K562 (cell line): ENCODE measurements at regions not wholly inside any gene's neighbourhood (a gene's known extent, or its start where the extent isn't known, plus 50 kb on each side); places are given as distances from the start of the nearest gene placed in this dataset.

Source experiments
- HDAC2 ChIP-seq: fragments of 450-650 bp; IDR thresholded peaks from 2 replicates; pipeline ENCODE4 v1.6.1; 2016; ENCODE audit warnings: mild to moderate bottlenecking
- HNRNPK ChIP-seq: fragments of 200-400 bp; formaldehyde crosslinking; IDR thresholded peaks from one replicate; pipeline ENCODE4 v1.6.1; 2018; ENCODE audit warnings: mild to moderate bottlenecking, low read depth, low read length; ENCODE audit not compliant: poor library complexity, severe bottlenecking
- HNRNPL ChIP-seq: fragments of 200-400 bp; formaldehyde crosslinking; IDR thresholded peaks from 2 replicates; pipeline ENCODE4 v1.6.1; 2017; ENCODE audit warnings: low read depth, mild to moderate bottlenecking, low read length
- MTA3 ChIP-seq: fragments of 450-650 bp; formaldehyde crosslinking; IDR thresholded peaks from 2 replicates; pipeline ENCODE4 v1.6.1; 2017; ENCODE audit warnings: mild to moderate bottlenecking, borderline replicate concordance
- NUFIP1 ChIP-seq: fragments of 450-650 bp; IDR thresholded peaks from 2 replicates; pipeline ENCODE4 v1.6.1; 2018; ENCODE audit not compliant: partially characterized antibody
- RFX5 ChIP-seq: IDR thresholded peaks from 2 replicates; pipeline ENCODE4 v1.6.1; 2011; ENCODE audit warnings: low read depth, mild to moderate bottlenecking, improper control_type of control experiment, low read length
- ZNF23 ChIP-seq: fragments of 250-450 bp; sonication (Bioruptor Pico); IDR thresholded peaks from 2 replicates; pipeline ENCODE4 v1.4.0; 2020; ENCODE audit warnings: mild to moderate bottlenecking
- ZNF75A ChIP-seq: fragments of 450-650 bp; formaldehyde crosslinking; IDR thresholded peaks from 2 replicates; pipeline ENCODE4 v1.4.0; 2020; ENCODE audit warnings: mild to moderate bottlenecking
- ZSCAN29 ChIP-seq: fragments of 450-650 bp; IDR thresholded peaks from 2 replicates; pipeline ENCODE4 v1.6.1; 2017
- TF ChIP-seq, protein P1 (sequence below): fragments of 250-450 bp; sonication (Bioruptor Pico); IDR thresholded peaks from 2 replicates; pipeline ENCODE4 v1.5.1; 2021; ENCODE audit warnings: mild to moderate bottlenecking
- TF ChIP-seq, protein P2 (sequence below), 2 experiments: fragments of 250-450 bp in 1 of 2; fragments of 450-650 bp in 1 of 2; sonication (Bioruptor Pico) in 1 of 2; IDR thresholded peaks; 2 replicates each; pipeline versions ENCODE4 v1.6.1 to v1.8.0; 2016 to 2021; ENCODE audit warnings: mild to moderate bottlenecking in 2 of 2, moderate library complexity in 2 of 2, missing compliant biosample characterization in 1 of 2, missing genetic modification characterization in 1 of 2
- TF ChIP-seq, protein P3 (sequence below): sonication (generic); formaldehyde crosslinking; IDR thresholded peaks from 2 replicates; pipeline ENCODE4 v1.8.0; 2022; ENCODE audit warnings: mild to moderate bottlenecking, missing genetic modification reagents, borderline replicate concordance
- TF ChIP-seq, protein P4 (sequence below): sonication (generic); formaldehyde crosslinking; IDR thresholded peaks from 2 replicates; pipeline ENCODE4 v1.8.1; 2023; ENCODE audit warnings: mild to moderate bottlenecking, missing genetic modification reagents
- TF ChIP-seq, protein P5 (sequence below): fragments of 250-450 bp; sonication (Bioruptor Pico); IDR thresholded peaks from 2 replicates; pipeline ENCODE4 v1.8.0; 2022; ENCODE audit warnings: moderate library complexity, mild to moderate bottlenecking, inconsistent platforms

DNA sequence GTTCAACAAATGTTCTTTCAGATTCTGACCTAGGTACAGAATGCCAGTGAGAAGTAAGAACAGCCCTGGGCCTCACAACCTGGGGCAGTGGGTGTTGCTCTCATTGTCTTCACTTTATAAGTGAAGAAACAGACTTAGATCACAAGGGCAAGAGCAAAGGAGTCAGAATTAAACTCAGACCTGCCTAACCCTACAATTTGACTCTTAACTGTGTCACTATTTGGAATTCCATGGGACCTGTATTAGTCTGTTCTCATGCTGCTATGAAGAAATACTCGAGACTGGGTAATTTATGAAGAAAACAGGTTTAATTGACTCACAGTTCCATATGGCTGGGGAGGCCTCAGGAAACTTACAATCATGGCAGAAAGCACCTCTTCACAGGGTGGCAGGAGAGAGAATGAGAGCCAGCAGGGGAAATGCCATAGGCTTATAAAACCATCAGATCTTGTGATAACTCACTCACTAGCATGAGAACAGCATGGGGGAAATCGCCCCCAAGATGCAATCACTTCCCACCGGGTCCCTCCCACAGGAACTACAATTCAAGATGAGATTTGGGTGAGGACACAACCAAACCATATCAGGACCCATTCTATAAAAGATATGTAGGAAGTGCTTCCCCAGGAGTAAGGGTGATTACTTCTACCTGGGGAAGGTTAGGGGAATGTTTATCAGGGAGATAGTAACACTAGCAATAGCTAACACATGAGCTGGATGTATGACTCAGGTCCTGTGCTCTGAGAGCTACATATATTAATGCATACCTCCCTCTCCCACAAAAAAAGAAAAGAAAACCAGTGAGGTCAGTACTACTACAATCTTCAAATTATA lies 270.1 kb downstream of the SOX9 start (continued):
- TF ChIP-seq, protein P1, sequence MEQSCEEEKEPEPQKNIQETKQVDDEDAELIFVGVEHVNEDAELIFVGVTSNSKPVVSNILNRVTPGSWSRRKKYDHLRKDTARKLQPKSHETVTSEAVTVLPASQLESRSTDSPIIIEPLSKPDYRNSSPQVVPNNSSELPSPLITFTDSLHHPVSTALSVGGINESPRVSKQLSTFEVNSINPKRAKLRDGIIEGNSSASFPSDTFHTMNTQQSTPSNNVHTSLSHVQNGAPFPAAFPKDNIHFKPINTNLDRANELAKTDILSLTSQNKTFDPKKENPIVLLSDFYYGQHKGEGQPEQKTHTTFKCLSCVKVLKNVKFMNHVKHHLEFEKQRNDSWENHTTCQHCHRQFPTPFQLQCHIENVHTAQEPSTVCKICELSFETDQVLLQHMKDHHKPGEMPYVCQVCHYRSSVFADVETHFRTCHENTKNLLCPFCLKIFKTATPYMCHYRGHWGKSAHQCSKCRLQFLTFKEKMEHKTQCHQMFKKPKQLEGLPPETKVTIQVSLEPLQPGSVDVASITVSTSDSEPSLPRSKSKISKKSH (CRISPR knock-in tag) = no peak
- TF ChIP-seq HDAC2 = no peak
- TF ChIP-seq, protein P2, sequence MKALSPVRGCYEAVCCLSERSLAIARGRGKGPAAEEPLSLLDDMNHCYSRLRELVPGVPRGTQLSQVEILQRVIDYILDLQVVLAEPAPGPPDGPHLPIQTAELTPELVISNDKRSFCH (CRISPR knock-in tag; IDR thresholded peaks at IDR 0.05) = no peak
- TF ChIP-seq, protein P2 (tag; IDR thresholded peaks at IDR 0.05) = no peak
- TF ChIP-seq MTA3 = no peak
- no peak for TF ChIP-seq ZNF75A (CRISPR knock-in tag)
- TF ChIP-seq HNRNPL = no peak
- TF ChIP-seq, protein P3, sequence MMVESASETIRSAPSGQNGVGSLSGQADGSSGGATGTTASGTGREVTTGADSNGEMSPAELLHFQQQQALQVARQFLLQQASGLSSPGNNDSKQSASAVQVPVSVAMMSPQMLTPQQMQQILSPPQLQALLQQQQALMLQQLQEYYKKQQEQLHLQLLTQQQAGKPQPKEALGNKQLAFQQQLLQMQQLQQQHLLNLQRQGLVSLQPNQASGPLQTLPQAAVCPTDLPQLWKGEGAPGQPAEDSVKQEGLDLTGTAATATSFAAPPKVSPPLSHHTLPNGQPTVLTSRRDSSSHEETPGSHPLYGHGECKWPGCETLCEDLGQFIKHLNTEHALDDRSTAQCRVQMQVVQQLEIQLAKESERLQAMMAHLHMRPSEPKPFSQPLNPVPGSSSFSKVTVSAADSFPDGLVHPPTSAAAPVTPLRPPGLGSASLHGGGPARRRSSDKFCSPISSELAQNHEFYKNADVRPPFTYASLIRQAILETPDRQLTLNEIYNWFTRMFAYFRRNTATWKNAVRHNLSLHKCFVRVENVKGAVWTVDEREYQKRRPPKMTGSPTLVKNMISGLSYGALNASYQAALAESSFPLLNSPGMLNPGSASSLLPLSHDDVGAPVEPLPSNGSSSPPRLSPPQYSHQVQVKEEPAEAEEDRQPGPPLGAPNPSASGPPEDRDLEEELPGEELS (CRISPR knock-in tag) = no peak
- no peak for TF ChIP-seq ZSCAN29
- no peak for TF ChIP-seq RFX5
- no peak for TF ChIP-seq ZNF23 (CRISPR knock-in tag)
- TF ChIP-seq, protein P4, sequence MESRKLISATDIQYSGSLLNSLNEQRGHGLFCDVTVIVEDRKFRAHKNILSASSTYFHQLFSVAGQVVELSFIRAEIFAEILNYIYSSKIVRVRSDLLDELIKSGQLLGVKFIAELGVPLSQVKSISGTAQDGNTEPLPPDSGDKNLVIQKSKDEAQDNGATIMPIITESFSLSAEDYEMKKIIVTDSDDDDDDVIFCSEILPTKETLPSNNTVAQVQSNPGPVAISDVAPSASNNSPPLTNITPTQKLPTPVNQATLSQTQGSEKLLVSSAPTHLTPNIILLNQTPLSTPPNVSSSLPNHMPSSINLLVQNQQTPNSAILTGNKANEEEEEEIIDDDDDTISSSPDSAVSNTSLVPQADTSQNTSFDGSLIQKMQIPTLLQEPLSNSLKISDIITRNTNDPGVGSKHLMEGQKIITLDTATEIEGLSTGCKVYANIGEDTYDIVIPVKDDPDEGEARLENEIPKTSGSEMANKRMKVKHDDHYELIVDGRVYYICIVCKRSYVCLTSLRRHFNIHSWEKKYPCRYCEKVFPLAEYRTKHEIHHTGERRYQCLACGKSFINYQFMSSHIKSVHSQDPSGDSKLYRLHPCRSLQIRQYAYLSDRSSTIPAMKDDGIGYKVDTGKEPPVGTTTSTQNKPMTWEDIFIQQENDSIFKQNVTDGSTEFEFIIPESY (CRISPR knock-in tag) = no peak
- TF ChIP-seq NUFIP1 = no peak
- TF ChIP-seq, protein P5, sequence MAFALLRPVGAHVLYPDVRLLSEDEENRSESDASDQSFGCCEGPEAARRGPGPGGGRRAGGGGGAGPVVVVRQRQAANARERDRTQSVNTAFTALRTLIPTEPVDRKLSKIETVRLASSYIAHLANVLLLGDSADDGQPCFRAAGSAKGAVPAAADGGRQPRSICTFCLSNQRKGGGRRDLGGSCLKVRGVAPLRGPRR (CRISPR knock-in tag) = no peak
- no peak for TF ChIP-seq HNRNPK
